ENCODE measurements at regions not wholly inside any gene's neighbourhood (a gene's known extent, or its start where the extent isn't known, plus 50 kb on each side); places are given as distances from the start of the nearest gene placed in this dataset.

DNA sequence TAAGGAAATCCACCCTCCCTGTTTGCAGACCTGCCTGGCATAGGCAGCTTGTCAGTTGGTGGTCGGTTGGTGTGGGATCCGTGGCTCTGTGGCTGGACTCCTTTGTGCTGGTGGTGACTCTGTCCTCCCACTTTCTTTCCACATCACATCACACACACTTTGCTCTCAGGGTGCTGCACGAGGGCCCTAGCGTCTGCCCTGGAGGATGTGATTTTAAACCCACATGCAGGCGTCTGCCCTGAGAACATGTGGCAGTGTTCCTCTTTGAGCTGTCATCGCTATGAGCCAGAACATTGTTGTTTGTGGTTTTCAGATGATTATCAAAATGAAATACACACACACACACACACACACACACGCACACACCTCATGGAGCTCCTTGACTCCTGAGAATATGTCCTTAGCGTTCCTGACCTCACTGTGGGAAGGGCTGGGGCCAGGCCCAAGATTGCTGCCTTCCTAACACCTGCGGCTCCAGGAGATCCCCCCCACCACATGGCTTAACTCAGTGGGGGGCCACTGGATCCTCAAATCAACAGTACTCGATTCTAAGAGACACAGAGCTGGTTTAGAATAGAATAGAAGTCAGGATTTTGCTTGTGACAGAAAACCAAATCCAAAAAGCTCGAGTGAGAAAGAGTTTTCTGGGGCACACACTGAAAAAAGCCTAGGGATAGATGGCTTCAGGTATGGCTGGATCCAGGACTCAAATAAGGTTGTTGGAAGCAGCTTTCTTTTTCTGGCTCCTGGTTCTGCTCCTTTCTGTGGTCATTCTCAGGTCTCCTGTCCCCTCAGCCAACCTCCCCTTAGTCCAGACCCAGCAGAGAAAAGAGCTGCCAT is 54.8 kb downstream of the RTP5 start:
- peak; percentile 27 for DNase-seq

DNA sequence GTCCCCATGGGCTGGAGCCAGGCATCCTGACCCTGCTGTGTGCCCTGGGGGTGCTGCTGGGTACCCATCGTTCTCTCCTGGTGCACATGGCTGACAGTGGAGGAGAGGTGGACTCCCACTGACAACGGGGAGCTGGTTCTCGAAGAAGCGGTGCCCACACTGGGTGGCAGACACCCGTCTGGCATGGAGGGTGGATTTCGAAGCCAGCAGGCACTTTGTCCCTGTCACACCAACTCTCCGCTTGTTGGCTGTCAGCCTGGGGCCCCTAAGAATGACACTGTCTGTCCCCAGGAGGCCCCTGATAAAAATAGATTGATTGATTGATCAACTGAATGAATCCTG is 55.4 kb downstream of the RTP5 start:
- DNase-seq = no peak

DNA sequence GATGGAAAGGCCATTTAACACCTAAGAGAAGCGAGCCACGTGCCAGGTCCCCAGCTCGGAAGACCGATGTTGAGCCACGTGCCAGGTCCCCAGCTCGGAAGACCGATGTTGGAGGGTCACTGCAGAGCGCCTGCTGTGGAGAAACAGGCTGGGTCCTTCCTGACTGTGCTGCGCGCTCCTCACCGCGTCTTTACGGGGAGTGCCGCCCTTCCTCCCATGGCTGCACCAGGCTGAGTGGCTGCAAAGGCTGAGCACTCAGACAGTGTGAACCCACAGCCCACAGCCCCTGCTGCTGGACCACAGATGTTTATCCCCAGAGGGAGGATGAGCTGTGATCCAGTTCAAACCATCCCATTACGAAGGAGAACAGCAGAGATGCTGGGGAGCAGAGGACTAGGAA is 55.7 kb downstream of the RTP5 start:
- no peak for DNase-seq

DNA sequence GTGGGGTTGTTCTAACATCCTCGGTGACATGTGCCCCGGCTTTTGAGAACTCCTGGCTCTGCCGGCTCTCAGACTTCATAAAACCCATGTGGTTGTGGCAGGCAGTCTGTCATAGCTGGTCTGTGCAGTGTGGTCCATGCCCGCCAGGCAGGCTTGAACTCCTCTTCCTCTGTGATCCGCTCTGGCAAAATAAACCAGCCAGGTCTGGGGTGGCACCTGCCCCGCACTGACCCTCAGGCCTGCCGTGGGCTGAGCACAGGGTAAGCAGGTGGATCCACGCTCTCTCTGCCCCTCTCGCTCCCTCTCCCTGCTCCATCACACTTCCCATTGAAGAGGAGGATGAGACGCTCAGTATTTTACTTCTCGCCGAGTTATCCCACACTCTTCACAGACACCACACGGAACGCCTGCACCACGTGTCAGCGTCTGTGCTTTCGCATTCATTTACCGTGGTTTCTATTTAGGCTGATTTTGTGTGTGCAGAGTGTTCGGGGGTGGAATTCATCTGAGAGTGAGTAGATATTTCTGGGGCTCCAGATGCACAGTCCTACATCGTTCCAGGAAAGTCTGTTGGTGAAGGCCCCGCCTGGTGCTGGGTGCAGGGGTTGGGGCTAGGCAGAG is 56.4 kb downstream of the RTP5 start:
- no peak for DNase-seq

DNA sequence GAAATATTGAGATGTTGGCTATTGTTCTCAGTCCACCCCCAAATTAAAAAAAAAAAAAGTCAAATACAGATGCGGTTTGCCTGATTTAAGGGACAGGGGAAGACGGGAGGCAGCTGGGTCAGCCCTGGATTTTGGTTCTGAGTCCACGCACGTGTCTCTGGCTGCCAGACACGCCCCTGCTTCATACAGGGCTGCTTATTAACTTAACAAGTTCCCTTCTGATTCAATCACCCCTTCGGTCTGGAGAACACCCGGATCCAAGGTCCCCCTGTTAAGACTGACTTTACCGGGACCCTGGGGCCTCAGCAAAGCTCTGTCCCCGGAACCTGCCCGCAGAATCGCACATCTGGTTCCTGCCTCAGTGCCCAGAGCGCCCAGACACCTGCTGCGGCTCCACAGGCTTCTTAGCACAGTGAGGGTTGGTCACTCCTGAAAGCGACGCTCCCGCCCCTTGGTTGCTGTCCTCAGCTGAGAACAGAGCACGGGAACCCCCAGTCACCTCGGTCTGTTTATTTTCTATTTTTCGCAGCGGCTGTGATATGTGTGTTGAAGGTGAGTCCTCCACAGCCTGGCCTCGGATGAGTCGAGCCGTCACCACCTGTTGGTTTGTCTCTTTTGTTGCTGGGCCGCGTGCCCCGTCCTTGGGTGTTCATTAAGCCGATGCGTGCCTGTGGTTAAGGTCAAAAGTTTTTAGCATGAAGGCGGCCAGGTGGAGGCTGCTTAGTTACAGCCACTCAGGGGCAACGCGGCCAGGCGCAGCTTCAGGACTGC is 57.2 kb downstream of the RTP5 start:
- no peak for DNase-seq

DNA sequence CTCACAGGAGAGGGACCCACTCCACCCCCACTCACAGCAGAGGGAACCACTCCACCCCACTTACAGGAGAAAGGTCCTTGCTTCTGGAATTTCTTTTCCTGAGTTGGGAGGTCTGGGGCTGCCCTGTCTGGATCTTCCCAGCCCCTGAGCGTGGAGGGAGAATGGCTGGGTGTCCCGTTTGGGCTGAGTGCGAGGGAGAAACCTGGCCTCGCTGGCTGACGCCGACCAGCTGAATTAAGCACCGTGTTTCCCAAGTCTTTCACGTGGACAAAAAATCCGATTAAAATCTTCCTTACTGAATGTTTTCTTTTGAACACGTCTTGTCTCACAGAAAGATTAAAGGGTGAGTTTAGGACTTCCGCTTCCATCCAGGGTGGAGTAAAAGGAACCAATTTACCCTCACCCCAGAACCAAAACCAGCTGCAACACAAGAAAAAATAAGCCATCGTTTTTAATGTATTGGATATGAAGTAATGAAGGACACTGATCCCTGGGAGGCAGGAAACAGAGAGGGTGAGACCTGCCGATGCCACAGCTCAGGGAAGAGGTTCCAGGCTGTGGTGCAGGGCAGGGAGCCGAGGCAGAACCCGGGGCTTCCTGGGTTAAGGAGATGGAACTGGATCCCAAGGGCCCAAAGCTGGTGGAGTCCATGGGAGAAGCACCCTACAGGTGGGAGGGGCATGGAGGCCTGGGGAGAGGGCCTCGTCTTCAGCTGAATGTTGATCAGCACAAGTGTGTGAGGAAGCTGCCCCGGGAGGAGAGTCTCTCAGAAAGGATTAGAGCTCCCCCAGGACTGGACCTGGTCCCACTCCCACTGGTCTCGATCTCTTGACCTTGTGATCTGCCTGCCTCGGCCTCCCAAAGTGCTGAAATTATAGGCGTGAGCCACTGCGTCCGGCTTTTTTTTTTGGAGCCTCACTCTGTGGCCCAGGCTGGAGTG is 60.3 kb downstream of the RTP5 start:
- DNase-seq = no peak

DNA sequence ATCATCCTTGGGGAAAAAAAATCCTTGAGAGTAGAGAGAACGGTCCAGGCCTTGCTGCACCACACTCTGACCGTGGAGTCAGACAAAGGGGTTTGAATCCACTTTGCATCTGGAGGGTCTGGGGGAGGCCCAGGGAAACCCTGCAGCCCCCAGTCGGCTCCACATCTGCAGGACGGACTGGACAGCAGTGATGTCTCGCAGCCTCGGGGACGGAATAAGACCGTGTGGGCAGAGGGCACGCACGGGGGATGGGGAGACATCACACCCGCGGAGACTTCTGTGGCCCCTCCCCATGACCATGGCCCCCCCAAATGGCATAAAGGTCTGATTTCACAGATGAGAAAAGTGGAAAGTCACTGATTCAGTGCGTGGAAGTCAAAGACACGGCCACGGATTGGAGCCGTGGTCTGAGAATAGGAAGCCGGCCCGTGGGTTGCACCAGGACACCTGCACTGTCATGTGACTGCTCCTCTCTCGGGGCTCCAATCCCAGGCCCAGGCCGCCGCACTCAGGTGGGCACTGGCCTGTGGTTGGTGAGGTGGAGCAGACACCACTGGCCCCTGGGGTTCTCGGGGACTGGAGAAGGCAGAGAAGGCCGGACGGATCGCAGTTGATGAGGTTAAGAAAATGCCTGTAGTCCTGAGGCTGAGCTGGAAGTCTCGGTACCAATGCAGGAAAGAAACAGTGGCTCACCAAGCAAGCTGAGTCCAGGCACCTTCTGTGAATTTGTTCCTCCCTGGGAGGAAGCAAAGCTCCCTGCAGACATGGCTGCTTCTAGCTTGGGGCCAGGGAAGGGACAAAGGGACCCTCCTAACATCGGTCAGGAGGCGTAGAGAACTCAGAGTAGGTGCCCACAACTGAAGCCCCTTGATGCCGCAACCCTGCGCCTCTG is 61.8 kb downstream of the RTP5 start:
- DNase-seq = no peak

DNA sequence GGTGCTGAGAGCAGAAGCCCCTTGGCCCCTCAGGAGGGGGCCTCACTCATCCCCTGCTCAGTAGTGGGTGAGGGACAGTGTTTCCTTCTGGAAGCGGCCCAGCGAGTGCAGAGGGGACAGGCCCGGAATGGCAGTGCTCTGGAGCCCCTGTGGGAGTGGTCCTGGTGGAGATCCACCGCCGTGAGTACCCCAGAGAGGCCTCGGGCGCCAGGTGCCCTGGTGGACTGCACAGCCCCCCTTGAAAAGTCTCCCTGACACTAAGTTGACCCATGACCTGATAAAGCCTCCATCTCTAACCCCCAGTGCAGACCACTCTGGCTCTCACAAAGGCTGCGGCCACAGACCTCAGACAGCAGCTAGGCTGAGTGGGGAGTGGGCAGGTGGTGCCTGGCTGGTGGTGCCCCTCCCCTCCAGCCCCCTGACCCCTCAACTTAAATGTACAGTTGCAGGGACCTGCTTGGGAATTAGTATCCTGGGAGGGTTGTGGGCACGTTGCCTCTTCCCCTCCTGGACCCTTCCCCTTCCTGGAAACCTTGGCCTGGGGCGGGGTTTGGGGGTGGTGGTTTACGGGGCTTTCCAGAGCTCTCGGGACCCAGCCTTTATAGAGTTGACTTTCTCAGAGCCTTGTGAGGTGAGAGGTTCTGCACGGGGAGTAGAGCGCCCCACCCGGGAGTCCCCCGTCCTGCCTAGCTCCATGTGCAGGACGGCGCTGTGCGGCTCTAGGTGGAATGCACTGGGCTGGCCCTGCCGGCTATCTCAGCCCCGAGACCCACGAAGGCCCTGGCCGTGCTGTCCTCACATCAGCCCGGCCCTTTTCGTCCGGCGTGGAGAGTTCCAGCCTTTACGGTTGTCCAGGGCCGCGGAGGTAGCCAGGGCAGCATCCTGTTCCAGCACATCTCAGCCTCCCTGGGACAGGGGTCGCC is 62.7 kb downstream of the RTP5 start:
- DNase-seq = no peak

DNA sequence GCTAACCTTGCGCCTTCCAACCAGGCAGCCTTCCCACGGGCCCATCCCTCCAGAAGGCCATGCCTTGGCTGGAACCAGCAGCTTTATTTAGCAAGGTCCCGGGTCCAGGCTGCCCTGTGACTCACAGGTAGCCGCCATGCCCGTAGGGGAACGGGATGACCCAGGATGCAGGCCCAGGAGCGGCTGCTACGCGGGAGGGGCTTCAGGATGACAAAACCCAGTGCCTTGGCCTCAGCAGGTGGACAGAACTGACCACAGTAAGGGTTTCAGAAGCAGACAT is 63.3 kb downstream of the RTP5 start:
- no peak for DNase-seq

DNA sequence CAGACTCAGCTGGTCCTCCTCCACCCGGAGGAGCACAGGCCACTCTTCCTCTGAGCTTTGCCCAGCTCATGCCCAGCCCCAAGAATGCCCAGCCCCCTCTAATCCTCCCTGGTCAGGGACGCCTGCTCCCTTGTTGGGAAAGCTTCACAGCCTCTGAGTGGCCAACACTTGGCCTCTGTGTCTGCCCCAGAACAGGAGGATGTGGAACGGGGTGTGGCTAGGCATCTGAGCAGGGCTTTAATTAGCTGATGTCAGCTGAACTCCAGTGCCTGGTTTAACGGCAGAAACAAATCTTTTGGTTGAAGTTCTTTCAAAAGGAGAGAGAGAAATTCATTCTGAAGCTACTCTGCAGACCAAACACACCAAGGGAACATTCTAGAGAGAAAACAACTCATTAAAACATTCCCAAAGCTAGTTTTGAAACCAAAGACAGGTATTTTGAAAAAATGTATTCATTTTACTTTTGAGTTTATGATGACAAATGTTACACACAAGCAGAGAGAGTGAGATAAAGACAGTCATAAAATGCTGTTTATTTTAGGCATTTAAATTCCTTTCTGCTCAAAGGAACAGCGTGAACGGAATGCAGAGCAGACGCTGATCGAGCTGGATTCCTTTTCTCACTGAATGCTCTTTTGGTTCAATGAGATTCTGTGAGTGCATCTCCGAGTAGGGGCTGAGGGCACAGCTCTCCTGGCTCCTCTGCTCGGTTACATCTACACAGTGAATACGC is 63.8 kb downstream of the RTP5 start:
- DNase-seq = no peak

DNA sequence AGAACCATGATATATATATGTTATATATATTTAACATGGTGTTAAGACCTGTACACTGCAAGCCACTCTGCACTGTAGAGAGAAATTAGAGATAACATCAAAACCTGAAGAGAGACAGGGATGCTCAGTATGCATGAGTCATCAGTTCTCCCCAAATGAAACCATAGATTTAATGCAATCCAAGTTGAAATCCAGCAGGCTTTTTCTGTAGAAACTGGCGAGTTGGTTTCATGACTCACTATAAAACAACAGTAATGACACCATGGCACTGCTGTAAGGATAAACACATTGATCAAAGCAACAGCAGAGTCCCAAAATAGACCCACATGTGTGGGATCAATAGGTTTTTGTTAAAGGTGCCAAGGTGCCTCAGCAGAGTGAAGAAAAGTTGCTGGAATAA is 65.8 kb downstream of the RTP5 start:
- no peak for DNase-seq

DNA sequence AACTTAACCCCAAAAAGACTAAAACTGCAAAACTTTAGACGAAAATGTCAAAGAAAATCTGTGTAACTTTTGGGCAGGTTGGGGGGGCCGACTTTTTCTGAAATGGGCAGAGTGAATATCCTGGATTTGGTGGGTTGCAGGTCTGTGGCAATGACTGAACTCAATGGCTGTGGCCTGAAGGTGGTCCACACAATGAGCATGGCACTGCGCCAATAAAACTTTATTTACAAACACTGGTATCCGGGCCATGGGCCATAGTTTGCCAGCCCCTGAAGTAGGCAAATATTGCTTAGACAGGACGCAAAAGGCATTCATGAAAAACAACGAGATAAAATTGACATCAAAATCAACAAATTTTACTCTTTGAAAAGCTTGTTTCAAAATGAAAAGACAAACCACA is 66.2 kb downstream of the RTP5 start:
- DNase-seq = no peak

DNA sequence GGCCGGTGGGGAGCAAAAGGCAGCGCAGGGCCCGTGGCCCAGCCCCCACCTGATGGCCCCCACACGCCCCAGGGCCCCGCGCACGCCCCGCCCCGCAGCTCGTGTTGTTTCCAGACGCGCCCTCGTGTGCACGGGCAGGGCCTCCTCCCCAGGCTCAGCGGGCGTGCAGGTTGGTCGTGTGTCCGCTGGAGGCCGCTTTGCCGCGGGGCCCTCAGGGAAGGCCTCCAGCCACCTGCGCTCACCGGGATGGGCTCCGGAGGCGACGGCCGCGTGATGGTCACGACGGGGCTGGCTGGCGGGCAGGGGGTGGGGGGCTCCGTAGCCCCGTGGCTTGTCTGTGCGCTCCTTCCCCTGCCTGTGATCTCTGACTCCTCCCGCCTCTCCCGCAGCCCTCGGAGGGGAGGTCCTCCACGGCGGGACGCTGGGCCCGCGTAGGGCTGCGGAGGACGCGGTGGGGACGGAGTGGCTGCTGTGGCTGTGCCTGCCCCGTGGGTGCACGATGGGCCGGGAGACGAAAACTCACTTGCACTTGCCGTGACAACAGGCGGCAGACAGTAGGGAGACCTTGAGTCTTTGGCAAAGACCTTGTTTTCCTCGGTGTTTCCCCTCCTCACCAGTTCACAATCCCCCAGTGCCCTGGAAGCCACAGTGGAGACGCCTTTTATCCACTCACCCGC is 67.1 kb downstream of the RTP5 start:
- no peak for DNase-seq

DNA sequence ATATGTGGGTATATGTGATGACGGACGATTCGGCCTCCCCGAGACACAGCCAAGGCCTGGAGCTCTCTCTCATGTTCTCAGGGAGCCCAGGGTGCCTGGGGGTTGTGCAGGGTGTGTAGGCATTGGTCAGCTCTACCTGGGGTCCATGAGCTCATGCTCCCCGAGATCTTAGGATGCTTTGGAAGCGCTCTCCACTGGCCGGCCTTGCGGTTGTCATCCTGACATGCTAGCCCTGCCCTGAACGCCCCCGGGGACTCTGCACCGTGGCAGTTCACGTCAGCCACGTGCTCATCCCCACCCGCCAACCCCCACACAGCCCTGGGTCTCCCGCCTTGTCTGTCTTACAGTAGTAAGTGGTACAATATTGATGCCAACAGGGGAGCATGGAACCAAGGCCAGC is 67.8 kb downstream of the RTP5 start:
- no peak for DNase-seq

DNA sequence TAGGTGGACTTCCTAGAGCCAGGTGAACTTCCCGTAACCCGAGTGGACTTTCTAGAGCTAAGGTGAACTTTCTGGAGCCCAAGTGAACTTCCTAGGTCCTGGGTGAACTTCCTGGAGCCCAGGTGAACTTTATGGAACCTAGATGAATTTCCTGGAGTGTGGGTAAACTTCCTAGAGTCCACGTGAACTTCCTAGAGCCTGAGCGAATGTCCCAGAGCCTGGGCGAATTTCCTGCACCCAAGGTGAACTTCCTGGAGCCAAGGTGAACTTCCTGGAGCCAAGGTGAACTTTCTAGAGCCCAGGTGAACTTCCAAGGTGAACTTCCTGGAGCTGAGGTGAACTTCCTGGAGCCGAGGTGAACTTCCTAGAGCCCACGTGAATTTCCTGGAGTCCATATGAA is 70.0 kb downstream of the RTP5 start:
- DNase-seq = no peak

DNA sequence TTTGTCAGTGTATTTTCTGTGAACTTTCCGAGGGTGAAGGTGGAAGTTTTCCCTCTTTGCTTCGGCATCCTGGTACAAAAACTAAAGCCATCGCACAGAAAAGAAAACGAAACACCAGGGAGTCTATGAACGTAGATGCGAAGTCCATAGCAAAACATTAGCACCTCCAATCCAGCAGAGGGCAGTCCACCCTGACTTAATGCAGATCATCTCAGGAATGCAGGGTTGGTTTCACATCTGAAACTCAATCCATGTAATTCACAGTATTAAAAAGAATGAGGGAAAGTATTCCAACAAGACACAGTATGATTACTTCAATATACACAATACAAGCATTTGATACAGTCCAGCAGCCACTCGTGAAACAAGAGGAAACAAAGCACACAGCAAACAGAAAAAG is 70.8 kb downstream of the RTP5 start:
- DNase-seq = peak; percentile 46

DNA sequence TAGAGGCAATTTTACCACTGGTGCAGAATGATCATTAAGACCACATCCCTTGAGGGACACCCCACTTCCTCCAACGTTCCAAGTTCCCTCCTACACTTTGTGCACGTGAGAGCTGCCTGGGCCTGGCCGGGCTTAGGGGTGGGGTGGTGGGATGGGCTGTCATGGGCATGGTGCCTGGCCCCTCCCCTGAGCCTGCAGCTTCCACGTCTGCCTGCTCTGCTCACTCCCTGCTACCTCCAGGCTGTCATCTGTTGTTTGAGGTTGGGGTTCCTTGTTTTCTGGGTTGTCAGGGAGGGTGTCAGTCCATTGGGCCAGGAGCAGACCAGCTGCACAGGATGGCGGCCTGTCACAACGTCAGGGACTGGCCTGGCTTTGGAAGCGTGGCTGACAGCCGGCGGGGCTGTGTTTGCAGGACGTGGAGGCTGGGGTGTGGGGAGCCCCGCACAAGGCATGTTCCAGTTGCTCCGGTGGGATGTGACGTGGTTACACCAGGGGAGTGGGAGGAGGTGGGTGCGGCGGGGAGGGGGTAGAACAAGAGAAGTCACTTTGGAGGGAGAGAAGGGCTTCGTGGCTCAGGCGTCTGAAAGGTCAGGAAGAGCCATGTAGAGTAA is 72.3 kb downstream of the RTP5 start:
- peak; percentile 60 for DNase-seq

DNA sequence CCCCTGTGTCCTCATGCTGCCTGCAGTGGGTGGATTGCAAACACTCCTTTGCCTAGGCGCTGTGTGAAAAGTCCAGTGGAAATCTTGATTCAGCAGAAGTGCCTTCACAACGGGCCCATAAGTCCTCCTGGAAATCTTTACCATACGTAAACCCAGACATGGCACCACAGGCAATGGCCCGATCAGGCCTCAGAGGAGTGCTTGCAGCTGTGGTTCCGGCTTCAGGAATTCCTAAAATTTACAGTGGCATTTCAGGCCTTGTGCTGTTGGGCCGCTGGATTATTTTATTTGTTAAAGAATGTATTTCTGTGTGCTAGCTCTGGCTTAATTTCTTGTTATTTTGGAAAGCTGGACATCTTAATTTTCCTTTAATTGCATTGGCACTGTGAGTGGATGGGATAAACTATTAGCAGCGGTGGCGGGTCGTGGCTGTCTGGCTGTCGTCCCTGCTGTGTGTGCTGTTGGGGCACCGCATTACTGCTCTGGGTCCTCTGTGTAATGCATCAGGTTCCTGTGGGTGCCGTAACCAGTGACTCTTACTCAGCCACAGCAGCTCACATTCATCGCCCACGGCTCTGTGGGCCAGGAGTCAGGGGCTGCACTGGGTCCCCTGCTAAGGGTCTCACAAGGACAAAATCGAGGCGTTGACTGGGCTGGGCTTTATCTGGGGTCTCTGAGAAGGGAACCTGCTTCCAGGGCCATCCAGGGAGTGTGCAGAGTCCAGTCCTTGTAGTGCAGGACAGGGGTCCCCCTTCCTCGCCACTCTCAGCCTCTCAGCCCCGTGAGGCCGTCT is 73.1 kb downstream of the RTP5 start:
- DNase-seq = no peak
